ENCODE measurements at regions not wholly inside any gene's neighbourhood (a gene's known extent, or its start where the extent isn't known, plus 50 kb on each side); places are given as distances from the start of the nearest gene placed in this dataset.

- no peak for DNase-seq
These were observed 712.1 kb downstream of the CDH11 start for GRCh38 chr16:64409783-64410210.

DNA sequence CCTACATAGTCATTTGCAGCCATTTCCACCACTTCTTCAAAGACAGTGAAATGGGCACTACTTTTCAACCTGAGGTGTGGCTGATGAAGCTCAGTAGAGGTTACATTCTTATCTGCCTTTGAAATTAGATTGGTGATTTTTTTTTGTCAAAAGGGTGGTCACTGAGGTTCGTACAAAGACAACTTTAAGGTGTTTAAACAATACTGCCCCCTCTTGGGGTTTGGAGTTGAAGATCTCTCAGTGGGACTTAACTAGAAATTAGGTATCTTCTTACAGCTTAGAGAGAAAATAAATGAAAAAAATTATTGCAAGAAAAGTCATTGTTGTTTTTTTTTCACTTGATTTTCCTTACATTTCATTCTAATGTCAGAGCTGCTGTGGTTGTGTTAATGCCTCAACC lies 713.2 kb downstream of the CDH11 start:
- DNase-seq = no peak

- DNase-seq = no peak
These were observed 715.1 kb downstream of the CDH11 start for GRCh38 chr16:64406770-64407181.

GRCh38 chr16:64403352-64403751 lies 718.5 kb downstream of the CDH11 start:
- no peak for DNase-seq

DNA sequence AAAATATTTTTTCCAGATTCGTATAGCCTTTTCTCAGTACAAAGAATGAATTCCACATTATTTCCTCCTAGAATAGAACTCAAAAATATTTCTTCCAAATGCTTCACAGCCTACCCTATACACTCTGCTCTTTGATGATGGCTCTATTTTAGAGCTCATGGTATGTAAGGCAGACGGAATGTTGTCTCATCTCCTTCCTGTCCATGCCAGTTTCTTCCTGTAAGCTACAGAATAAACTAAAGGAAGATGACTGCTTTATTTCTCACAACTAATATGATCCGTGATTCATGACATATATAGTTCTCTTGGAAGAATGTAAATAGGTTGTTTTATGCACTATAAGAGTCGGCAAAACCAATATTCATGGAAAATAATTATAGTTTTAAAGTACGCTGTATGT lies 723.1 kb downstream of the CDH11 start:
- no peak for DNase-seq

- DNase-seq = no peak
These were observed 723.8 kb downstream of the CDH11 start for GRCh38 chr16:64397945-64398508.

- no peak for DNase-seq
These were observed 724.8 kb downstream of the CDH11 start for GRCh38 chr16:64397042-64397441.

DNA sequence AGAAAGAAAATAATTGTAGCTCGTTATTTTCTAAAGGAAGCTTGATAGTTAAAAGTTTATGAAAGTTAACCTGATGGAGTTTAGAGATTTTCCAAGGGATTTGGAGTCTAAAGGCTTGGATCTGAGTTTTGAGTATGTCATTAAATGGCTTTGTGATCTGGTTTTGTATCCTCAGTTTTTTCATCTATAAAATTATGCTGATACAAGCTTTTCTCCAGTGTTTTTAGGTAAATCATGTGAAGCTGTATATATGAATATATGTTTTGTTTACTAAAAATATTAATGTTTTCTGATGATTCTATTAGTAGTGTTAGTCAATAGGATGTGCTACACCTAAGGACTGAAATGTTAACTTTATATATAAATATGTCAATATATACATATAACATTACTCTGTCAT lies 727.8 kb downstream of the CDH11 start:
- no peak for DNase-seq

DNA sequence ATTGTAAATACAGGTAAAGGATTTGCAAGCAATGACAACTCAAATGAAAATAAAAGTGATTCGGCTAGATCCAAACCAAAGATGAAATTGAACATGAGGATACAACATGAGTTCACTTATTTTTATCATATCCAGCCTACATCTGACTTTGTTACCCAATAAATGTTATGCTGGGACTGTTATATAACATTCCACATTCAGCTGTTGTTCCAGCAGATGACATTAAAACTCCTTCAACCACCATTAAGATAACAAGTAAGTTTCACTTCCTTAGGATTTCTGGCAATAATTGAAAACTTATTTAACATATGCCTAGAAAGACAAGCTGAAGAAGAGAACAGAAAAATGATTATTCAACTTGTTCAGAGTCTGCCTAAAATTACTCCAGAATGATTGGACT lies 729.4 kb downstream of the CDH11 start:
- no peak for DNase-seq

- no peak for DNase-seq
These were observed 730.7 kb downstream of the CDH11 start for GRCh38 chr16:64391063-64391600.

GRCh38 chr16:64390102-64390501 lies 731.8 kb downstream of the CDH11 start:
- no peak for DNase-seq

GRCh38 chr16:64384636-64385035 lies 737.2 kb downstream of the CDH11 start:
- peak; percentile 52 for DNase-seq

GRCh38 chr16:64381979-64382378 lies 739.9 kb downstream of the CDH11 start:
- DNase-seq = no peak

DNA sequence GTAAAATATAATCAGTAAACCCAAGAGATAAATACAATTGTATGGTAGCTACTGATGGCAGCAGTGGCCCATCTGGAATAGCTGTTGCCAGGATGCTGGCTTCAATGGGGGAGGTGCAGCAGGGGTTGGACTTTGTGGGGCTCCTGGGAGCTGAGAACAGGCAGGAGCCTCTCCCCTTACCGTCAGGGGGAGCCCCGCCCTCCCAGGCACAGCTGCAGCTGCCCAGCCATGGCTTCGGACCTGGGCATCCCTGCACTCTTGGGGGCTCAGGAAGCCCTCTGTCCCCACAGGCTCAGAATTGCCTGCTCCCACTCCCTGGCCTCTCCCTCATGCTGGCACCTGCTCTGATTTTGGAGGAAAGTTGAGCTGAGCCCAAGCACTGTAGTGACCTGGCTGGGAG lies 741.1 kb downstream of the CDH11 start:
- DNase-seq = no peak

DNA sequence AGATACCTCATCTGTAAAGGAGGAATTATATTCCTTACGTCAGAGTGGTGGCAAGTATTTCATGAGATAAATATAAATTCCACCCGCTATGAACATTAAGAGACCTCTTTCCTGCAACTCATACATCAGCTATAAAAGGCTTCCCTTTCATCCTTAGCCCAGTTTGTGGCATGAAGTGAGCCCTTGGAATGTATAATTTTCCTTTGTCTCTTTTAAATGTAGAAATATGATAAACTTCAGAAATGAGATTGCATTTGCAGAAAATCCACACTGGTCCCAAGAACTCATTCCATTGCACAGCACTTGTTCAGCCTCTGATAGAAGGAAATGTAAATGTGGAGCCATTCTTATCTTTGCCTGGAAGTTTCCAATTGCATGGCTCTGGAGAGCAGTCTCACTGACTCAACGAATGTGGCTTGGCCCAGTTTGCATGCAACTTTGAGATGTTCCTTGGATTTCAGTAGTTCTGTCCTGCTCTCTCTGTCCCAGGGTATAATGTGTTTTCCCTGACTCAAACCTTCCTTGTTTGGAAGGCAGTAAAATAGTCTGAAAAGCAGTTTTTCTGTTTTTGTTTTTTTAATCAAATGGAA lies 746.4 kb downstream of the CDH11 start:
- no peak for DNase-seq

- no peak for DNase-seq
These were observed 751.8 kb downstream of the CDH11 start for GRCh38 chr16:64370112-64370511.

DNA sequence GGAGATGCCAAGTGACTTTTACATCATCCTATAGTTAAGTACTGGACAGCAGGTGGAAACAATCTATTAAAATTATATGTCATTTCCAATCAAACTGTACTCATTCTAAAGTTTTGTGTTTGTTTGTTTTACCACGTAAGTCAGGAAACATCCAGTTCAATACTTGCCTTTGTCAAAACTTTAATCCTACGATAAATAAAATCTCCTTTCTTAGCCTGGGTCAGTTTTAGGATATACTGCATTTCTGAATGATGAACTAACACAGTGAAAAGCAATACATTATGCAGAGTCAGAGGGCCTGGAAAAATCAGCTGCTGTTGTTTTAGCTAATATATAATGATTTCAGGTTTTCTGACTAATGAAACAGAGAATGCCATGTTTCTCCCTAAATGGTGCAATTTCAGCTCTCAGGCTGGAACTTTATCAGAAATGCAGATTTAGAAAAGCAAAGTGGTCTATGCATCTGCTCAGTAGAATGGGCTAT lies 756.4 kb downstream of the CDH11 start:
- no peak for DNase-seq

DNA sequence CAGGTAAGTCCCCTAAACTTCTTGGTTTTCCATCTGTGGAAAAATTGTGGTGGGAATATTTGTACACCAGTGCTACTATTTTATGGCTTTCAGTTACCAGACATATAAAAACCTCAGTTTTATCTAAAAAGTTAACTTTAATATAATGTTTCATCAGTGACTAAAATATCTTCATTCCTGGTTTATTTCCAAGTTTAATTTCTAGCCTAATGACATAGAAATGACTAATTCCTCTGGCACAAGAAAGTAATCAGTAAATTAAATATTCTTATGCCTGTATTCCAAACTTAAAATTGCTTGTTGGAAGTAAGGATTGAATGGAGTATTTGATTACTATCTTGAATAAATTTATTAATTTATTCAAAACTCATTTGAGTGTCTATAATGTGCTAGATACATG lies 757.0 kb downstream of the CDH11 start:
- no peak for DNase-seq

DNA sequence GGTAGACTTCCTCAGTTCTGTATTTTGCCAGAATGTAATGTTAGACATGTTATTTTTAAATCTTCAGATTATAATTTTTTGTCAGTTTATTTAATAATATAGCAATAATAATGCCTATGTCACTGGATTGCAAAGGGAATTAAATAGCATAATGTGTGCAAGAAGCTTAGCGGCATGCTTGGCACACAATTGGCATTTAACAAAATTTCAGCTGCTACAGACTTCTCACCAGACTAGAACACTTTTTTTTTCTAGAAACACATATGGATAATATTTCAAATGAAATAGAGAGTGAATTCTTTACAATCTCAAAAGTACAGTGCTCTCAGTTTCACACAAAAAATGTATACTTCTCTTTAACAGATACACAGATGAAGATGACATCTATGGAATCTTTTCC lies 757.4 kb downstream of the CDH11 start:
- DNase-seq = peak; percentile 41

- DNase-seq = no peak
These were observed 757.8 kb downstream of the CDH11 start for GRCh38 chr16:64364016-64364415.

- DNase-seq = no peak
These were observed 758.8 kb downstream of the CDH11 start for GRCh38 chr16:64363039-64363438.

GRCh38 chr16:64362193-64362592 lies 759.7 kb downstream of the CDH11 start:
- no peak for DNase-seq

- no peak for DNase-seq
These were observed 760.1 kb downstream of the CDH11 start for GRCh38 chr16:64361753-64362152.

DNA sequence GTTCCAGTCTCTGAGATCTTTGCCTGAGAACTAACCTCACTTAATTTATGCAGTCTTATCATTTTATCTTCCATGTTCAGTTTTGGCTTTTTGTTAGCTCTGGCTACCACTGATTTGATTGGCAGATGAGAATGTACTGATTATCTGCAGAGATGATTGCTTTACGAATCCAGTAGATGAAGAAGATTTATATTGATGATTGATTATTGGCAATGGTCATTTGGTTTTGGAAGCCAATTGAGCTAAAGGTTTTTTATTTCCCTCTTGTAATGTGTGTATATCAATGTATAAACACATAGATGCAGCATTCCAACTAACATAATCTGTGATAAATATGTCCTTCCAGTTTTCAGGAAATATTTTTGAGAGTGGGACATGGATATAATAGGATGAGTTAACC lies 763.6 kb downstream of the CDH11 start:
- no peak for DNase-seq

Measured in tongue (tissue), 1 donor.